ENCODE measurements at regions not wholly inside any gene's neighbourhood (a gene's known extent, or its start where the extent isn't known, plus 50 kb on each side); places are given as distances from the start of the nearest gene placed in this dataset.
A peak's percentile ranks its signal among the peaks of the same experiment; 100 is the strongest.

DNA sequence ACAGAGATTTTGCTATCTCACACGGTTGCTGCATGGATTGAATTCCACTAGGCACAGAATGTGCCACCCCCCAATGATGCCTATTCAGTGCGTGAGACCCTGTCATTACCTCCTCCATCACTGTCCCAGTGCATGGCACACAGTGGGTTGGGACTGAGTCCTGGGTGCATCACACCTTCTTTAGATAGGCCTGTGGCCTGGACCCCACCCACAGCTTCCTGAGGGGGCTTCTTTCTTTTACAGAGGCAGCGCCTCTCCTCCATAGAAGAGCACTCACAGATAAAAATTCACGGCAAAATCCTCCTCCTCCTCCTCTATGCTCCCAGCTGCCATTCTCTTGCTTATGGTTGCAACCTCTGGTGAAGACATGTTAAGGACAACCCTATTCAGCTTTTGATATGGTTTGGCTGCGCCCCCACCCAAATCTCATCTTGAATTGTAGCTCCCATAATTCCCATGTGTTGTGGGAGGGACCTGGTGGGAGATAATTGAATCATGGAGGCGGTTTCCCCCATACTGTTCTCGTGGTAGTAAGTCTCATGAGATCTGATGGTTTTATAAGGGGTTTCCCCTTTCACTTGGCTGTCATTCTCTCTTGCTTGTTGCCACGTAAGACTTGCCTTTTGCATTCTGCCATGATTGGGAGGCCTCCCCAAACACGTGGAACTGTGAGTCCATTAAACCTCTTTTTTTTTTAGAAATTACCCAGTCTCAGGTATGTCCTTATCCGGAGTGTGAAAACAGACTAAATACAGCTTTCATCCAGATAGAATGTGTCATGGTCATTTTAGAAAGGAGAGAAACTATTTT lies 147.6 kb downstream of the KLF13 start:
- no peak for DNase-seq

DNA sequence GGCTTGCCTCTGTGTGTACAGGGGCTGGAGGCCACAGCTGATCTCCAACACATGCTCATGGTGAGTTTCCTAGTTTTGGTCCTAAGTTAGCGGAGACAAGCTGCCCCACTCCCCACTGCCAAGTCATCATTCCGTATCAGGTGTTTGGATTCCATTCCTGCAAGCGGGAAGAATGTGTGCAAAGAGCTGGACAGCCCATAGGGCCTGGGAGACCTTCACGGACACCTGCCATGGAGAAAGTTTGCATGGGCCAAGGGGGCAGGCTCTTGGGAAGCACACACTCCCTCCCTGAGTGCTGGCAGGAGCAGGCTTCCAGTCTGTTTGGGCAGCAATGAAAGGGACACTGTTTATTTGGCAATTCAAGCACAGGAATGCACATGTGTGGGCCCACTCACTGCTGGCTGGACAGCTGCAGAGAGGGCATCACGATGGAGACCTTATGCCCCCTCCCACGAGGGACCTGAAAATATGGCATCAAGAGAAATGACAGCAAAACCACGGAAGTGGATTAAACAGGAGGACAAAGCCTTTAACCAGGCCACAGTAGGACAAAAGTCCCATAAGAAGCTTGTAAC lies 149.7 kb downstream of the KLF13 start:
- no peak for DNase-seq

DNA sequence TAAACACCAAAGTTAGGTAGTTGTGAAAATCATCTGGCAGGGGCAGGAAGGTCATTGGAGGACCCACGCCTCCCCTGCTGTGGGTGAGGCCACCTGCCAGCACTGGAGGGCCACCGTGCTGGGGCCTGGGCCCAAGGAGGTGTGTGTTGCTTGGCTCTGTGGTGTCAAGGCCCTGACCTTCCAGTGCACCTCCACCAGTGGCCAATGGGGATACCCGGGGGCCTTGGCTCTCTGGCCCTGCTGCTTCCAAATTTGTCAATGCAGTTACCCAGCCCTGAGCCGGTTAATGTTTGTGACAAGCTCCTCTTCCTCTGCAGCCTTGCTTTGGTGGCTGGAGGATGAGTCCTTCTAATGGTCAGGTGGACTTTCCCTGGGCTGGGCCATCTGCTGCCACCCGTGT lies 150.2 kb downstream of the KLF13 start:
- peak; percentile 6 for DNase-seq

DNA sequence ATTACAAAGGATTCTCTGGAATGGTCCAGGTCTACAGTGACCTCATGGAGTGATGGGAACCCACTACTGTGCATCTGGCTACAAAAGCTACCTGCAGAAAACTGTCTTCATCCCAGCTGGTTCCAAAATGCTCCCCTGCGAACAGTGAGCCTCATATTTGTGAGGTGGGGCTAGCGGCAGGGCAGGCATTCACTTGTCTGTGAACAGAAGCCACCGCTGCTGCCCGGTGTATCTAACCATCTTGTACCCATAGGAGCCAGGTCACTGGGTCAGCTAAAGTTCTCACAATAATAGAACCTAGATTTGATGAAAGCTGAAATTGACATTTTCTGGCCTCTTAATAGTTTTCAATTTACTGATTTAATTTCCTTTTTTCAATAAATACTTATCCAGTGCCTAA lies 150.7 kb downstream of the KLF13 start:
- DNase-seq, result peak; percentile 5

DNA sequence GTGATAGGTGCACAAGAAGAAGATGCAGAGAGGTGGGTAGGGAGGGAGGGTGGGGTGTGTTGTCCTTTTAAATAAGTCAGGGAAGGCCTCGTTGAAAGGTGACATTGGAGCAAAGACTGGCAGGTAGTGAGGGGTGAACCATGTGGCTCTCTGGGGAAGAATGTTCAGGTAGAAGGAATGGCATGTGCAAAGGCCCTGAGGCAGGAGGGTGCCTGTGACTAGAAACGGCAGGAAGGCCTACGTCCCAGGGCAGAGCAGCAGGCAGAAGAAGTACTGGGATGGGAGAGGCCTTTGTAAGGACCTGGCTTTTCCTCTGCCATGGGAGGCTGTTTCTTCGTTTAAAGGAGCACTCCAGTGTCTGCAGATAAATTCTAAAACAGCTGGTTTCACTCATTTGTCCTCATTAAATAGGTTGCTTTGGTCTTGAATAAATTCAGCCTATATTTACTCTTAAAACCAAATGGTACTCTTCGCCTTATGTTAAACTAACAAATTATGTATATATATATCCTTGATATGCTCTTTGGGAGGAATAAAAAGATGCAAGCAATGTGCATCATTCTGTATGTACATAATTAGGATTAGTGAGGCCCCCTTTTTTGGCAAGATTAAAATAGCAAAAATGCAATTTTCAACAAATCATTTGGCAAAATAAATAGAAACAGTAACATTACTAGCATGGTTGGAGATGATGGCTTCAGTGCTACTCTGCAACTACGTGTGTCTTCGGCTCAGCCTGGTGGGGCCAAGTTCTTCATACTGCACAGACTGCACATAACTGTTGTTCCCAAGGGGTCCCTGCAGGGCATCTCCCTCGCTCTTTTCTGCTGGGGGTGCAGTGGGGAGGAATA lies 151.4 kb downstream of the KLF13 start:
- no peak for DNase-seq

DNA sequence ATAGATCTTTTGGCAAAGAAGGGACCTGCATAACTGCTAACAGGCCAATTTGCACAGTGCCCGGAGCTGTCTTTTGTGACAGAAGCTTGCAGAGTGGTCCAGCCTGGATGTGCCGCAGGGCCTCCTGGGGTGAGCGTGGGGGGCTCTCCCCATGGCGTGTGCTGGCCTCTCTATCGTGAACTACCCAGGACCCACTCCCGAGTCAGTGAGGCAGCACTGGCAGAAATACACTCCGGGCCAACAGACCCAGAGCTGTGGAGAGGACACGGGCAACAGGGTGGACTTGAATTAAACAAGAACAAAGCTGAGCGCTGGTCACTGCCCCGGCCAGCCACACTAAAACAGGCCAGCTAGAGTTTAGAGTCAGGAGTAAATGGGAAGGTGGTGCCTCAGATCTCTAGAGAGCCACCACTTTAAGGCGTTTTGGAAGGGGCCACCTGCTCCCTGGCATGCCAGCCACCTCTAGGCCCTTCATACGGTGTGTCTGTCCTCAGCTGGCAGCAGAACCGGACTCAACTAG lies 152.1 kb downstream of the KLF13 start:
- DNase-seq, result no peak

DNA sequence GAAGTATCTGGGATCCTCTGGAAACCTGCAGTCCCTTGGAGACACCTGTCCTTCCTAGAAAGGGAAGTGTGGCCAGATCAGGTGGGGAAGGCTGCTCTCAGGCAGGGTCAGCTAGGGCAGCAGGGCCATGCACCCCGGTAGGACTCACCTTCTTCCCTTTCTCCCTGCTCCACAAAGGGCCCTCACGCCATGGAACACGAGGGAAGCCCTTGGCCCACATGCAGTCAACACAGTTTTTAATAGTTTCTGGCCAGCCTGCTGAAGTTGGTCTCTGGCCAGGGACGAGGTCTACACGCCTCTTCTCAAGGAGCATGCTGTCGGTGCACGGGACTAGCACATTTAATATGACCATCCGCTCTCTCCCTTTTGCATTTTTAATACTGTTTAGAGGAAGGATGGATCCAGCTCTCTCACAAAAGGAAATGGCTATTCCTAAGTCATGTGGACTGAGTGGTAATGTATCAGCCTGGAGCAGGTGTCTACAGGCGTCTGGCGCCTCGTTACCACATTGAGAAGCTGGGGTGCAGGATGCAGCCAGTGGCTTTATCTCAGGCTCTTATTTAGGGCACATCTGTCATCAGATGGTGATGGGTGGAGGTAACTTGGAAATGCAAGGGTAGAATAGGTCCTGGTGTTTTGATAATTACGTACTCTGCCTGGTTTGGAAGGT lies 153.9 kb downstream of the KLF13 start:
- peak; percentile 20 for DNase-seq

DNA sequence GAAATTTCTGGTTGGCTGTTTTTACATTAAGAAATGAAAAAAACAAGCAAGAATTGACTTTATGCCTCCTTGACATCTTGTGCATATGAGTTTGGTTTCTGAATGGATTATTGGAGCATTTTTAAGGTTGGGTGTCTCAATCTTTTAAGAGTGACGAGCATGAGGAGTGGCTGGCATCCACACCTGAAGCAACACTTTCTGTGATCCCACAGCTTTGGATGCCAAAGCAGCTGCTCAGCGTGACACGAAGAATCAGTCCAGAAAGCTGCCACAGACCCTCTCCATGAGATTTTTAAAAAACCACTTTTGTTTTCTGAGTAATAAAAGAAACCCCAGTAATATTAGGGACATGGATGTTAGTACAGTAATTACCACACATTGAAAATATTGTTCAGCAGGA lies 154.5 kb downstream of the KLF13 start:
- DNase-seq, result no peak

DNA sequence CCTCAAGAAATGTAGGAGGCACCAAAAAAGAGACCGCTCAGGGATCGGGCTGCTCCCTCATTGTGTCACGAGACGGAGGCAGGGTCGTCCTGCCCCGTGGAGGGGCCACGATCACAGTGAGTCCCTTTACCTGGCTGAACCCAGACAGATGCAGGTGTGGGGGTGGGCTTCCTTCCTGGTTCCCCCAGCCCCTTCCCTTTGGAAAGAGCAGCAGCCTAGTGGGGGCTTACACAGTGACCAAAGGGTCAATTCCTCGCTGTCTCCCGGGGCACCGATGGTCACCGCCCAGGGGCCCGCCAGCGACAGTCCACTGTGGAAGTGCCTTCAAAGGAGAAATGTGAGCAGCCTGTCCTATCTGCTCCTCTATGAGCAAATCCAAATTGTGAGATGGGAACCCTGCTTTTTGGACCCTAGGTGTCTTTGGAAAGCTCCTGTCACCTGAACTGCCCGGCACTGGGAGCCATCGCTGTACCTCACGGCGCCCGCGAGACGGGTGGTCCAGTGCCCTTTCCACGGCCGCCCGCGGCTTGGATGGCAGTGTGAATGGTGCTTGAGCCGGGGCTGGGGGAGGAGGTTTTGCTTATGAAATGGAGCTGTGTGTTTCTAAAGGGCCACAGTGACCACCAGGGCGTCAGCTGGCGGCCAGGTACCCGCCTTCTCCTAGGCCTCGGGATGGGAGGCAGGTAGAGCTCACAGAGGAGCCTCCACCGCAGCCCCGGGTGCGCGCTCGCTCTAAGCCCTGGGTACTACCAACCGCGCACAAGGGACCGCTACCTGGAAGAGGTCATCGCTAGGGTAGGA lies 155.7 kb downstream of the KLF13 start:
- no peak for DNase-seq

DNA sequence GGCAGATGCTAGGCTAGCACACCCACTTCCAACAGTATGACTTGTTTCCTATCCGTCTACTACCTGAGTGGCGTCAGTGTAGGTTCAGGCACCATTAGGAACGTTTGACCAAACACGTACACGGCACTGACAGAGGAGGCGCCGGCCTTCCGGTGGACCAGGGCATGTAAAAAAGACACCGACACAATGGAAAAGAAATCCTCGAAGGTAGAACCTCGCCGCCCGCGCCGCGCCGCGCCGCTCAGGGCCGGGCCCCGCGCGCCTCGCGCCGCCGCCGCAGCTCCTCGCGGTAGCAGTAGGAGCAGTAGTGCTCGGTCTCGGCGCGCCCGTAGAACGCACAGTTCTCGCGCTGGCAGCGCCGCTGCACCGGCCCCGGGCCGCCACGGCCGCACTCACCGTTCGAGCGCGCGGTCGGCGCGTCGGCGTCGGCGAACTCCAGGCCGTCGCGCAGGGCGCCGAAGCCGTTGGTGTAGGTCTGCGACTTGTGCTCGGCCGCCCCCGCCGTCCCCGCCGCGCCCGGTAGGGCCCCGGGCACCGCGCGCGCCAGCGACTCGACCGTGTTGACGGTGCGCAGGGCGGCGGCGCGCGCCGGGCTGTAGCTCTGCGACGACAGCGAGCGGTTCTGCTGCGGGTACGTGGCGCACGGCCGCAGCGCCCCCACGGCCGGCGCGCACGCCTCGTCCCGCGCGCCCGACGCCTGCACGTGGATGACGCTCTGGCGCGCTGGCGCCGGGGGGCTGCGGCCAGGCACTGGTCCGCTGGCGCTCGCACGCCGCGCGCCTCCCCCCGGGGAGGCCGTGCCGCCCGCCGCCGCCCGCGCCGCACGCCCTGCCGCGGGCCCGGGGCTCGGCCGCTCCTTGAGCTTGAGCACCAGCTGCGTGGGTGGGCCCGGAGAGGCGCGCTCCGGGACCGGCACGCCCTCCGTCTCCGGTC lies 156.7 kb downstream of the KLF13 start:
- no peak for DNase-seq

DNA sequence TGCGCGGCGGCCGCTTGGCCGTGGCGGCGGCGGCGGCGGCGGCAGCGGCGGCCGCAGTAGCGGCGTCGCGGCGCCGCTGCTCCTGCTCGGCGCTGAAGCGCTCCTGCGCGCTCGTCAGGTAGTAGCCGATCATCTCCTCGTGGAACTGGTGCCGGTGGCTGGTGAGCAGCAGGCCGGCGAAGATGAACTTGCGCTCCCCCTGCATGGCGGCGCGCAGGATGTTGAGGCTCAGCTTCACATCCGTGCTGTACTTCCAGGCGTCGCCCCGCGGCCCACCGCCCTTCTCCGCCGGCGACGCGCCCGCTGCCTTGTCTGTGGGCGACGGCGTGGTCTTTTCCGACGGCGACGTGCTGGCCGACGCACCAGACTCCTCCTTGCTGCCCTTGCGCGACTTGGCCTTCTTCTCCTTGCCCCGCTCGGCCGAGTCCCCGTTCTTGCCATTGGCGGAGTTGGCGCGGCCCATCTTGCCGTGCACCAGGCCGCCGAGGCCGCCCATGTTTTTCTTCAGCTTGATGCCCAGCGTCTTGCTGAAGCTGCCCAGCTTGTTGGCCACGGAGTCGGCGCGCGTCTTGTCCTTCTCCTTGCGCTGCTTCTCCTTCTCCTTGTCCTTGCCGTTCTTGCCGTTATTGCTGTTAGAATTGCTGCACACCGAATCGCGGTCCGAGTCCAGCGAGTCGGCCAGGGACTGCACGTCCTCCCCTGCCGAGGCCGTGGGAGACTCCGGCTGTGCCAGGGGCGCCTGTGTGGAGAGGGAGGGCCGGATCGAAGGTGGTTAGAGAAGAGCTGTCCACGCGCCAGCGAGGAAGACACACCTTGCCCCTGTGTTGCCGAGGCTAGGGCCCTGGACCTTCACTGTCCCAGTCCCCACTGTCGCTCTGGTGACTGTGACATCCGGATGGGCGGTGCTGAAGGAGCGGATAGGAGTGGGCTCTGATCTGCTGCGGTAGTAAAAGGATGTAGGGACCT lies 157.6 kb downstream of the KLF13 start:
- DNase-seq, result no peak

DNA sequence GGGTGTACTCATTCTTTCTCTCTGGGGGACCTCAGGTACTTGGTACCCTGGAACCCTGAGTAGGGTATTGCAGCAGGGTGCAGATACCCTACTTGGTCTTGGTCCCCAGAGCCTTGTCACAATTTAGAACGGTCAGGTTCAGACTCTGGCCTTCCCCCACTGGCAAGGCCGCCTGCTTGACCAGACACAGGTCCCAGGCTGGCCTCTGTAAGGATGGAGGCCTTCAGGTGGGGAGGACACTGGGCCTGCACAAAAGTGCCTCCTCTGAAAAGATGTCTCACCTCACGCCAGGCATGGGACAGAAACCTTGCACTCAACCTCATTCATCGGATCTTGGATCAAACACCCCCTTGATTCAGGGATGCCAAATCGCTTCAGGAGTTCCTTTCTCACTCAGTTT lies 158.4 kb downstream of the KLF13 start:
- no peak for DNase-seq

DNA sequence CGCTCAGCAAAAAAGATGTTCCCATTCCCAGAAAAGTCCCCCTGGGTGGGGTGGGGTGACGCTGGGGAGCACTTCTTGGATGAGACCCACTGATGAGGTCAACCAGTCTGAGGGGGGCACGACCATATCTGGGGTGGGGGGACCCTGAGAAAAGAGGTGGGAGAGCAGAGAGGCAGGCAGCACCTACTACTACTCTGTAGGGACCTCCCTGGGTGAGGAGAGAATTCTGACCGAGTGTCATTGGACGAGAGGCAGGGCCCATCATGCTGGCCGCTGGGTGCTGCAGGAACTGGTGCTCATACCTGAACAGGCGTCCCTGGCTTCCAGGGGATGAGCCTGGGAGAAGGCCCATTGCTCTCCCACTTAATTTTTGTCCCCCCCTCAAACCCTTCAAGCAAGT lies 158.8 kb downstream of the KLF13 start:
- DNase-seq, result no peak

DNA sequence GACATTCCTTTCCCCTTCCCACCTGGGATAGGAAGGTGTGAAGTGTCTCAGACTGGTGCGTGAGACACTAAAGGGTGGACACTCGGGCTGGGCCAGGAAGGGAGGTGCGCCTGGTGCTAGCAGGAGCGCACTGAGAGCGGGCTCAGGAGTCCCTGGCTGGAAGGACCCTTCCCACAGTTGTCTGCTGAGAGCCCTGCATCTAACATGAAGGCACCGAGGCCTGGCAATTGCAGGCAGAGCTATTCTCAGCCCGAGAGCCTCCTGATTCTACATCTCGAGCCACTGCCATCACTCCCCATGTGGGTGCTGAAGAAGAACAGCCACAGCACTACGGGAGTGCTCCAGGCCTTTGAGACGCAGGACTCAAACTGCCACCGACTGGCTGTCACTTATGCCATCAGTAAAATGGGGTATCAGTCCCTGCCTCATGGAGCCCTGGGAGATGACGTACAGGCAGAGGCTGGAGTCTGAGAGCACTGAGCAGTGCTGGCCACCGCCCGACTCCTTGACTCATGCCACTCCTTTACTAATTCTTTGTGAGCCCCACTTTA lies 159.4 kb downstream of the KLF13 start:
- no peak for DNase-seq

DNA sequence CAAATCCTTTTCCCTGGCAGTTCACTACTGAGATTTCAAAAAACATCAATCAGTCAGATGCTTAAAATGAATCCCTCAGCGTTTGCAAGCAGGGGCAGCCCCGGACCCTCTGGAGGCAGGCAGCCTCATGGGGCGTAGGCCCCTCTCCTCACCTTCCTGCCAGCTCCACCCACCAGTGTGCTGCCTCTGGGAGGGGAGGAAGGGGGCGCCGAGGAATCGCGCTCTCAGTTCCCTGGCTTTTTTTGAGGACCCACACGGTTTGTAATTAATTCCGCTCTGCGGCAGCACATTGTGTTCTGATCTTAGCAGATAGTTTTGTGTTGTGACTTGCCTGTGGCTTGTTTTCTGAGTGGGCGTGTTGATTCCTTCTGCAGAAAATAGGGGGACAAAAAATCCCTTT lies 159.9 kb downstream of the KLF13 start:
- no peak for DNase-seq

DNA sequence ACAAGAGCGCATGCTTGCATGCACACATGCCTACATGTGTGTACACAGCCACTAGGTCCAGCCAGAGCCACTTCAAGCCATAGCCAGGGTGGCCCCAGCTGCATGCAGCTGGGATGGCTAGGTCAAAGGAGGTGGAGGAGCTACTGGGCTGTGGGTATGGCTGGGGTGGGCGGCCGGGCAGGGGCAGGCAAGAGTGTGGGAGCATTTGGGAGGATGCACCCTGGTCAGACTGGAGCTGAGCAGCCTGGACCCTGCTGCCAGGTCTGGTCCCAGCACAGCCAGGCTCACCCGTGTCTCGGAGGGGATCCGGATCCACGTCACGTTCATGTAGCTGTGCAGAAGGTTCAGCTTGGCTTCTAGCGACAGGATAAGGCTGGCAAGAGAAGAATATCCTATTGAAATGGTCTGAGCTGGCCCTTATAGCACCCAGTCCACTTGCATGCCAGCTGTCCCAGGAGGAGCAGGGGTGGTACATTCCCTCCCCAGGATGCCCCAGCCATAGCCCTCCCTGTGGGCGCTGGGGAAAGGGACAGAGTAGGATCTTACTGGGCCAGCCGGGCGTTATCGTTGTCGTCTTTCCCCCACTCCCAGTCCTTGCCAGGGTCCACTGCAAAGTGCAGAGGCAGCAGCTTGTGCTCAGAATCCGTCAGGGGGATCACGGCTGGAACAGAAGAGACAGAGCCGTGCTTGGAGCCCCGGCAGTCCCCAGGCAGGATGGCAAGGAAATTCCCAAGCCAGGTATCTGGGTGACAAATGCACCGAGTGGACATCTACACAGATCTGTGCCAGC lies 160.5 kb downstream of the KLF13 start:
- DNase-seq, result no peak

DNA sequence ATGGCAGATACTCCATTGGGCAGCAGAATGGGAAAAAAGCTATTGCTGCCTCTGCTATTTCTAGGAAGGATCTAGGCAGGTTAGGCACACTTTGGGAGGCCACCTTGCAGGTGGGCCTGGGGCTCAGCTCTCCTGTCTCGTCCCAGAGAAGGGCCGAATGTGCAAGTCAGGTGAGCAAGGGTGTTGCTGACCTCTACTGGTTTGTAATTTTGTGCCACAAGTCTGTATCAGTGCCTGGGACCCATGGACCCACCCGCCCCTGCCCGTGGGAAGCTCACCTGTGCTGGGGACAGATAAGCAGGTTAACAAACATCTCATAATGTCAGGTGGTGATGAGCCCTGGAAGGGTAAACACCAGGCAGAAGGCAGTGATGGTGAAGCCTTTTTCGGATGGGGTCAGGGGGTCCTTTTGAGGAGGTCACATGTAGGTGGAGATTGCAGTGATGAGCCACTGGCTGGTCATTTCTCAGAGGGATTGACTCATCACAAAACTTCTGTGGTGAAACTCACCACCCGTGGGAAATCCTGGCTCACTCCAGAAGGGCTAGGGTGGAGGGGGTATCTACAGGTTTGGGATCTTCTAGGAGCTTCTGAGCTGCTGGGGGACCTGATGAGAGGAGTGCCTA lies 161.3 kb downstream of the KLF13 start:
- DNase-seq, result peak; percentile 7
